Muscle layer of duodenum (tissue), 2 donors: ENCODE measurements at regions not wholly inside any gene's neighbourhood (a gene's known extent, or its start where the extent isn't known, plus 50 kb on each side); places are given as distances from the start of the nearest gene placed in this dataset.
"Not testable (repeated sequence)": the region's sequence is repeated elsewhere in the genome, so short reads cannot be mapped to it uniquely, and the experiment has no call there.

Source experiments
- H3K27ac ChIP-seq: one replicate; pipeline ENCODE4 v1.7.0; 2013; ENCODE audit warnings: mild to moderate bottlenecking, low read length
- H3K27me3 ChIP-seq: one replicate; pipeline ENCODE4 v1.7.0; 2013; ENCODE audit warnings: low read depth, mild to moderate bottlenecking, control low read depth, low read length
- H3K36me3 ChIP-seq, 2 donors: one replicate each; pipeline ENCODE4 v1.7.0; 2013; ENCODE audit warnings: low read length in 2 of 2, control low read depth in 1 of 2, mild to moderate bottlenecking in 1 of 2; ENCODE audit not compliant: insufficient read depth in 2 of 2, control insufficient read depth in 1 of 2
- H3K4me1 ChIP-seq, 2 donors: one replicate each; pipeline ENCODE4 v1.7.0; 2013; ENCODE audit warnings: low read length in 2 of 2, mild to moderate bottlenecking in 2 of 2, control low read depth in 1 of 2, moderate library complexity in 1 of 2; ENCODE audit not compliant: insufficient read depth in 2 of 2, control insufficient read depth in 1 of 2
- H3K4me3 ChIP-seq, 2 donors: one replicate each; pipeline ENCODE4 v1.7.0; 2013; ENCODE audit warnings: low read length in 2 of 2, low read depth in 1 of 2, mild to moderate bottlenecking in 1 of 2
- H3K9me3 ChIP-seq, 2 donors: one replicate each; pipeline ENCODE4 v1.7.0; 2013; ENCODE audit warnings: low read length in 2 of 2, control low read depth in 1 of 2, mild to moderate bottlenecking in 1 of 2; ENCODE audit not compliant: control insufficient read depth in 1 of 2
- donor health status: healthy.

DNA sequence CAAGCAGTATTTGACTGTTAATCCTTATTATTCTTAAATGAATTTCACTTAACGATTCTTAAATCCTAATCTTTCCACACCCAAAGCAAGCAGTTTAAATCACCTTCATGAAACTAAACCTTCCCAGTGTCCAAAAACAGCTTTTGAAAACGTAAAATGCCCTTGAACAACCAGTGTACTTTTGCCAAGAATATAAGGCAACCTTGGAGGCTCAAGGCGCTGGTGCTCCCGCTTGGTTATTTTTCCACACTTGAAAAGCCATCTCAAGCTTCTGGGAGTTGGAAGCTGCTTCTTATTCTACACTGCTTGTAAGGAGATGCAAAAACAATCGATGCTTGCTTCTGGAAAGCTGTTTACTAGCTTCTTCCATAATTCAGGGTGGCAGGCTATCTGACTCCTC is 625.7 kb downstream of the HTR1B start:
- Histone ChIP-seq H3K4me1 (no peaks in the 10 kb centered on the region), H3K9me3 (no peaks in the 10 kb centered on the region), H3K27ac (no peak overlapping the region), H3K4me3 (no peak overlapping the region), H3K36me3 (no peaks in the 10 kb centered on the region), H3K27me3 (no peaks in the 10 kb centered on the region)

DNA sequence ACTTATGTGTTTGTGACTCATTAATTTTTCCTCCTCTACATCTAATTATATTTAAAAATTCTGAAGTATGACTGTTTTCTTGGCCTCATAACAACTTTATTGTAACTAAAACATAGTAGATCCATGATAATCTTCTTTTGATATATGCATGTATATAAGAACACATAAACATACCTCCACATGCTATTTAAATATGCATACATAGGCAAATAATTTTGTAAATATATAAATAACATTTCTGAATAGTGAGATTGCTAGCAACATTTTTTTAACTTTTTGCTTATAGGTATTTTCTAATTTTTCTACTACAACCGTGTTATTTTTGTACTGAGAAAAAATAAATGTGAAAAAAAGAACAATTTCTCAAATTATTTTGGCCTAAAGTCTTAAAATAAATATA is 627.6 kb downstream of the HTR1B start:
- H3K4me3 ChIP-seq: no peak overlapping the region
- no peaks in the 10 kb centered on the region for H3K4me1 ChIP-seq
- H3K9me3 ChIP-seq: no peaks in the 10 kb centered on the region
- H3K27me3 ChIP-seq: no peaks in the 10 kb centered on the region
- H3K27ac ChIP-seq: no peak overlapping the region
- no peaks in the 10 kb centered on the region for H3K36me3 ChIP-seq

DNA sequence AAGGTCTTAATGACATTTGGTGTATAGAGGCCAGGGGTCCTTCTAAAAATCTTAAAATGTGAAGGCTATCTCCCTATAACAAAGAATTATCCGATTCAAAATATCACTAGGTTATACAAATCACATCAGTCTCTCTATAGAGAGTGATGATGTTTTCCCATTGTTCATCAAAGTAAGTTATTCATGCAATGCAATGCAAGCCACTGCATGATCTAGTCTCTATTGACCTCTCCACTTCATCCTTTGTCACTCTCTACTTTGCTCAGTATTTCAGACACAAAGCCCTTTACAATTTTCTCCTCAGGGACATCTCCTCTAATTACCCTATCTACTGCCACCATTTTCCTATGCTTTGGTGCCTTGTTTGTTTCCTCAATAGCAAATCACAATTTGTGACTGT is 628.0 kb downstream of the HTR1B start:
- Histone ChIP-seq H3K36me3 (no peaks in the 10 kb centered on the region), H3K27ac (no peak overlapping the region), H3K4me3 (no peak overlapping the region), H3K9me3 (no peaks in the 10 kb centered on the region), H3K4me1 (no peaks in the 10 kb centered on the region), H3K27me3 (no peaks in the 10 kb centered on the region)

DNA sequence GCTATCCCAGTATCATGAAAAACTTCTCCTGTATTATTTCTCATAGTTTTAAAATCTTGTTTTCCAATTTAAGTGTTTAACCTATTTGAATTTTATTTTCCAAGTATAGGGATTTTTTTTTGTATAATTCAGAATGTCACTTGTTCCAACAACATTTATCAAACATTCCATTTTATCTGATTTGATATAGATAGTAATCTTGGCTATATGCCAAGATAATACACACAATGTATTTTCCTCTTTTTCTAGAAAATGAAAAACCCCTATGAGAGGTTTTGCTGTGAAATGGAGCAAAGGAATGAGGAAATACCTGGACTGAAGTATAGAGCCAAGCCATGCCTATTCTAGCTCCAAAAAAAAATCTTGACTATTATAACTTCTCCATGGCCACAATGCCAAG is 628.9 kb downstream of the HTR1B start:
- H3K27ac ChIP-seq: no peak overlapping the region
- no peaks in the 10 kb centered on the region for H3K36me3 ChIP-seq
- no peak overlapping the region for H3K4me3 ChIP-seq
- no peaks in the 10 kb centered on the region for H3K4me1 ChIP-seq
- no peaks in the 10 kb centered on the region for H3K9me3 ChIP-seq
- H3K27me3 ChIP-seq: no peaks in the 10 kb centered on the region

DNA sequence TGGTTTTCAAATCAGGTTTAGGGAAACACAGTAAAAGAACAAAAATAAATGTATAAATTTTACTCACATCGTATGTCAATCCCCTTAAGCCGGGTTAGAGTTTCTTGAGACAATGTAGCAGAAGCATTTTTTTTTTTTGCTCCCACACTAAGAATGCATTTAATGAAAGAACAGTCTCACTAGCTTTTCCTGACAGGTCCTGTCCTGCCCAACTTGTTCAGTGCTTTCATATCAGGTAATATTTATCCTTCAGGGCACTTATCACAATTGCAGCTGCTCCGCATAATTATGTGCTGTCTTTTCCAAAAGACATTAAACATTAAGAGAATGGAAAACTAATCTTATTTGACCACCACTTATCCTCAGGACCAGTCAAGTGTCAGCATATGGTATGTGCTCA is 632.0 kb downstream of the HTR1B start:
- no peak overlapping the region for H3K4me3 ChIP-seq
- no peaks in the 10 kb centered on the region for H3K36me3 ChIP-seq
- H3K9me3 ChIP-seq: peaks cover 0 to 4% of the 10 kb centered on the region in 2 donors
- H3K4me1 ChIP-seq: no peaks in the 10 kb centered on the region
- no peak overlapping the region for H3K27ac ChIP-seq
- H3K27me3 ChIP-seq: no peaks in the 10 kb centered on the region

DNA sequence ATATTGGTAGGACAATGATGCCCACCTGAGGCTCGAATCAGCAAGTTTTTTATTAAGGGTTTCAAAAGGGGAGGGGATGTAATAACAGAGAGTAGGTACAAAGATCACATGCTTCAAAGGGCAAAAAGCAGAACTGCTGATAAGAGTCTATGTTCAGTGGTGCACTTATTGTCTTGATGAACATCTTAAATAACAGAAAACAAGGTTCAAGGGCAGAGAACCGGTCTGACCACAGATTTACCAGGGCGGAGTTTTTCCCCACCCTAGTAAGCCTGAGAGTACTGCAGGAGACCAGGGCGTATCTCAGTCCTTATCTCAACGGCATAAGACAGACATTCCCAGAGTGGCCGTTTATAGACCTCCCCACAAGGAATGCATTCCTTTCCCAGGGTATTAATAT is 639.7 kb downstream of the HTR1B start:
- H3K27ac ChIP-seq, H3K4me1 ChIP-seq, H3K36me3 ChIP-seq, H3K27me3 ChIP-seq, H3K4me3 ChIP-seq: not testable (repeated sequence)
- peaks cover 0 to 15% of the 10 kb centered on the region in 2 donors for H3K9me3 ChIP-seq

DNA sequence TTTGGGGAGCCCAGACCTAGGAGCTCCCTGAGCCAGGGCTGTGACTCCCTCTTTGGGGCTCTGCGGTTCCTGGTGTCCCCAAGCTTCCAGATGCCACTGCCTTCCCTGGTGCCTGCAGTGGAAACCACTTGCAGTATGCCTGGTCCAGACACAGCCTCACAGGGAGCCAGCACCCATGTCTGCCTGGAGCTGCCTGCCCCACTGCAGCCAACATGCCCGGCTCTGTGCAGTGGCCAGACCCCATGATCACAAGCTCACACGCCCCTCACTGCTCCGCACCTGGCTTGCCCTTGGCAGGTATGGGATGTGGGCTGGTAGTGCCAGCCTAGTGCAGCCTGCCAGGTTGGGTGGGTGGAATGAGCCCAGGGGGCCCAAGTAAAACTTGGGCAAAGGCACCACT is 644.8 kb downstream of the HTR1B start:
- Histone ChIP-seq H3K36me3 (no peaks in the 10 kb centered on the region), H3K9me3 (peaks cover 0 to 14% of the 10 kb centered on the region in 2 donors), H3K4me1 (no peaks in the 10 kb centered on the region), H3K27ac (no peak overlapping the region), H3K4me3 (no peak overlapping the region), H3K27me3 (no peaks in the 10 kb centered on the region)

DNA sequence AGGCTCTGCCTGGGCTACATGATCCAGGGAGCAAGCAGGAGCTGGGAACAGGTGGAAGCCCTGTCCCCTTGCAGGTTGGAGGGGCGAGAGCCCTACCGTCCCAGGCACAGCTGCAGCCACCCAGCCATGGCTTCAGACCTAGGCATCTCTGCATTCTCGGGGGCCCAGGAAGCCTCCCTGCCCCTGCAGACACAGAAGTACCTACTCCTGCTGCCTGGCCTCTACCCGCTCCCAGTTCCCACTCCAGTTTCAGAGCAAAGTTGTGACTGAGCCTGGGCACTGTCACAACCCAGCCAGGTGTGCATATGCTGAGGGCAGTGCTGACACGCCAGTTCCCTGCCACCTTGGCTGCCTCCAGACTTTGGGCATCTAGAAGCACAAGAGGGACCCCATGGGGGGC is 645.9 kb downstream of the HTR1B start:
- H3K27me3 ChIP-seq: no peaks in the 10 kb centered on the region
- H3K36me3 ChIP-seq: no peaks in the 10 kb centered on the region
- no peak overlapping the region for H3K4me3 ChIP-seq
- no peak overlapping the region for H3K27ac ChIP-seq
- no peaks in the 10 kb centered on the region for H3K4me1 ChIP-seq
- peaks cover 0 to 5% of the 10 kb centered on the region in 2 donors for H3K9me3 ChIP-seq

DNA sequence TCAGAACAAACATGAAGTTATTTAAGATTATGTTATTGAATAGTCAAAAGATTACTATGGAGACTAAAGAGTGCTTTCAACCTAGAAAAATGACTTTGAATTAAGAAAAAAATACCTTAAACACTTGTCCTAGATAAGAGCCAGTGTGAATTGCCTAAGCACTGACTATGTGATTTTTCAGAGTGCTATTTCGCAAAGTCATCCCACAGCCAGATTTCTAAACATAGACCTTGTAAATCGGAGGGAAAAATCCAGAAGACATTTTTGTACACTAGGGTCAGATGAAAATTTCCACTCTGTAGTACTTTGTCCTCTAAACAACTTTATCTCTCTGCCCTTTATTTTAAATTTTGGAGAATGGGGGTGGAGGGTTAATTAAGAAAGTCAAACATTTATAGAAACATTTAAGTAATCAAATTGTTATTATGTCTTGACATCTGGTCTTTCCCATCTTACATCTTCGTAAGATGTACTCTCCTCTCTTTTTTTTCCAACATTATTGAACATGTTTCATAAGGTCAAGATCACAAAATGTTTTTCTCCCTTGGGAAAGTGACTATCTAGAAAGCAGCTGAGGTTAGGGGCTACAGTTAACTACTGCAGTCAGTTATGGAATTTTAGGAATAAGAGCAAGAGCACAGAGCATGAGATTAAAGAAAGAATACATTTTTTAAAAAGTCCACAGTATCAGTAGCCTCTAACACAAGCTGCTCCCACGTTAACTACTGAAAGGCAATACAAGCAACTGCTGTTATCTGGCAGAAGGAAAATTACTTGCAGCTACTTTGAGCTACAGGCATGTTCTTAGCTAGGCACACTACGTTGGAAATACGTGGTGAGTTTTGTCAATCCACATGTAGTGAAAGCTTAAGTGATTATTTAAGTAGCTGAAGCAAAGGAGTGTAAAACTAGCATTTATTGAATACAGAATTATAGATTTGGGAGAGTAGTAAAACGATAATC is 648.5 kb downstream of the HTR1B start:
- H3K4me3 ChIP-seq: no peak overlapping the region
- H3K4me1 ChIP-seq: no peaks in the 10 kb centered on the region
- no peaks in the 10 kb centered on the region for H3K27me3 ChIP-seq
- H3K36me3 ChIP-seq: no peaks in the 10 kb centered on the region
- no peaks in the 10 kb centered on the region for H3K9me3 ChIP-seq
- no peak overlapping the region for H3K27ac ChIP-seq

DNA sequence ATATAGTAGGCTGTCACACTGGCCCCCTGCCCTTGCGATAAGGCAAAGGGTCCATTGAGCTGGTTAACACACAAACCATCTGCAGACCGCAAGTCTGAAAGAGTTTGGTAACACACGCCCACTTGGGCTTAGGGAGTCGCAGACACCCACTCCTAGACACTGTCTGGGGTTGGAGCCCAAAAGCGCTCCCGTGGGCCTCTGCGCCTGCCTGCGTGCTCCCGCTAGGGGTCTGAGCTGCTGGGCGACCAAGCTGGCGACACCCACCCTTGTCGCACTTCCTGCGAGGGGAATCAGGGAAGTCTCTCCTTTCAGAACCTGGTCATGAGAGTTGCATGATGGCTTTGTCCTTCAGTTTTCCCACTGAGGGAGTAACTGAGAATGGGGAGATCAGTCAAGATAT is 653.0 kb downstream of the HTR1B start:
- Histone ChIP-seq H3K27me3 (no peaks in the 10 kb centered on the region), H3K4me1 (no peaks in the 10 kb centered on the region), H3K4me3 (no peak overlapping the region), H3K36me3 (no peaks in the 10 kb centered on the region), H3K9me3 (no peaks in the 10 kb centered on the region), H3K27ac (no peak overlapping the region)

DNA sequence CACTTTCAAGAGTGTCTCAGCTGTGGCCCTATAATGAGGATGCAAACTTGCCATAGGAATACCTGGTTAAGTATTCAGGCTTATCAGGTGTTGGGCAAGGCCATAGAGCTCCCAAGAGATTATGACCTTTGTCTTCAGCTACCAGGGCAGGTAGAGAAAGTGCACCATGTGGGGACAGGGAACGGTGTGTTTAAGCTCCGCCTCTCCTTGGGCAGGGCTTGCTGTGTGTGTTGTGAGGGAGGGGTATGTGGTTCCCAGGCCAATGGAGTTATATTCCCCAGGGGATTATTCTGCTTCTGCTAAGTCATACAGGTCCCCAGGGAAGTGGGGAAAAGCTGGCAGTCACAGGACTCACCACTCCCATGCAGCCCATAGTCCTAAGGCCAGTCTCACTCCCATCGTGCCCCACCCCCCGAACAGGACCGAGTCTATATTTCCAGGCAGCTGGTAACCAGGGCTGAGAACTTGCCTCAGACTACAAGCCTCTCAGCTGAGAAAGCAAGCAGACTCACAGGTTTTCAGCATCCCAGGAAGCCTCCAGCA is 660.2 kb downstream of the HTR1B start:
- no peaks in the 10 kb centered on the region for H3K4me1 ChIP-seq

More for the DNA sequence above, 660.2 kb downstream of the HTR1B start:
- H3K36me3 ChIP-seq: no peaks in the 10 kb centered on the region
- no peaks in the 10 kb centered on the region for H3K27me3 ChIP-seq
- no peak overlapping the region for H3K27ac ChIP-seq
- no peak overlapping the region for H3K4me3 ChIP-seq
- peaks cover 0 to 2% of the 10 kb centered on the region in 2 donors for H3K9me3 ChIP-seq
